ENCODE measurements at regions not wholly inside any gene's neighbourhood (a gene's known extent, or its start where the extent isn't known, plus 50 kb on each side); places are given as distances from the start of the nearest gene placed in this dataset.

GRCh38 chr4:182015014-182015413, 228.2 kb upstream of the TENM3 start:
- no peak for DNase-seq

GRCh38 chr4:182015893-182016292, 227.3 kb upstream of the TENM3 start:
- peak; percentile 33 for DNase-seq

- DNase-seq = no peak
Measured at GRCh38 chr4:182017038-182017437, 226.2 kb upstream of the TENM3 start.

GRCh38 chr4:182018691-182019090, 224.5 kb upstream of the TENM3 start:
- DNase-seq = no peak

- DNase-seq = no peak
Measured at GRCh38 chr4:182019148-182019652, 224.0 kb upstream of the TENM3 start.

GRCh38 chr4:182022909-182023308, 220.3 kb upstream of the TENM3 start:
- DNase-seq = peak; percentile 54

- DNase-seq = no peak
Measured at GRCh38 chr4:182023469-182023868, 219.7 kb upstream of the TENM3 start.

GRCh38 chr4:182042945-182043344, 200.3 kb upstream of the TENM3 start:
- DNase-seq = no peak

GRCh38 chr4:182048871-182049270, 194.3 kb upstream of the TENM3 start:
- no peak for DNase-seq

GRCh38 chr4:182056866-182057265, 186.3 kb upstream of the TENM3 start:
- DNase-seq = no peak

GRCh38 chr4:182062458-182062857, 180.7 kb upstream of the TENM3 start:
- DNase-seq = no peak

GRCh38 chr4:182062936-182063335, 180.3 kb upstream of the TENM3 start:
- DNase-seq = peak; percentile 74

GRCh38 chr4:182063651-182064050, 179.6 kb upstream of the TENM3 start:
- no peak for DNase-seq

- no peak for DNase-seq
Measured at GRCh38 chr4:182065255-182065654, 177.9 kb upstream of the TENM3 start.

GRCh38 chr4:182066037-182066436, 177.2 kb upstream of the TENM3 start:
- DNase-seq = no peak

- peak; percentile 84 for DNase-seq
Measured at GRCh38 chr4:182067828-182068227, 175.4 kb upstream of the TENM3 start.

- no peak for DNase-seq
Measured at GRCh38 chr4:182068920-182069319, 174.3 kb upstream of the TENM3 start.

- DNase-seq = no peak
Measured at GRCh38 chr4:182073278-182073677, 169.9 kb upstream of the TENM3 start.

GRCh38 chr4:182074139-182074538, 169.1 kb upstream of the TENM3 start:
- DNase-seq = no peak

GRCh38 chr4:182074810-182075209, 168.4 kb upstream of the TENM3 start:
- no peak for DNase-seq

- DNase-seq = no peak
Measured at GRCh38 chr4:182082910-182083309, 160.3 kb upstream of the TENM3 start.

GRCh38 chr4:182083671-182084410, 159.4 kb upstream of the TENM3 start:
- peak; percentile 51 for DNase-seq

GRCh38 chr4:182085051-182085480, 158.1 kb upstream of the TENM3 start:
- DNase-seq = peak; percentile 92

- no peak for DNase-seq
Measured at GRCh38 chr4:182089326-182089725, 153.9 kb upstream of the TENM3 start.

GRCh38 chr4:182090186-182090585, 153.0 kb upstream of the TENM3 start:
- DNase-seq = no peak
